Putamen (tissue), 1 donor: ENCODE measurements at regions not wholly inside any gene's neighbourhood (a gene's known extent, or its start where the extent isn't known, plus 50 kb on each side); places are given as distances from the start of the nearest gene placed in this dataset.
"Not testable (repeated sequence)": the region's sequence is repeated elsewhere in the genome, so short reads cannot be mapped to it uniquely, and the experiment has no call there.

Source experiments
- DNase-seq: peaks from one replicate; pipeline ENCODE4 v3.0.0-alpha.2; 2016; ENCODE audit warnings: low spot score

DNA sequence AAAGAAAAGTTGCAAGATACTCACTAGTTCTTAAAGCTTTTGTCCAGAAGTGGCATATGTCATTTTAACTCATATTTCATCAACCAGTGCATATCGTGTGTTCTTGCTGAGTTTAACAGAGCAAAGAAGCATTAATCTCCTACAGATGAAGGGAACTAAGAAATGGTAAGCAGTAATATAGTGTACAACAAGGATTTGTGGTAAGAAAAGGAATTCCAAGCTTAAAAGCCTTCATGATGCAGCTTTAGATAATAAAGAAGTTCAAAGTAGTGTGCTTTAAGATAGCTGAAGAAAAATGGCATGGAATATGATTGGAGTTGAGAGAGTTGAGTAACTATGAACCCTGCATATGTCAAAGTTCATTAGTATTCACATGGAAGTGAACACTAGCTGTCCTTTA lies 649.8 kb upstream of the FSHR start:
- DNase-seq, result no peak

DNA sequence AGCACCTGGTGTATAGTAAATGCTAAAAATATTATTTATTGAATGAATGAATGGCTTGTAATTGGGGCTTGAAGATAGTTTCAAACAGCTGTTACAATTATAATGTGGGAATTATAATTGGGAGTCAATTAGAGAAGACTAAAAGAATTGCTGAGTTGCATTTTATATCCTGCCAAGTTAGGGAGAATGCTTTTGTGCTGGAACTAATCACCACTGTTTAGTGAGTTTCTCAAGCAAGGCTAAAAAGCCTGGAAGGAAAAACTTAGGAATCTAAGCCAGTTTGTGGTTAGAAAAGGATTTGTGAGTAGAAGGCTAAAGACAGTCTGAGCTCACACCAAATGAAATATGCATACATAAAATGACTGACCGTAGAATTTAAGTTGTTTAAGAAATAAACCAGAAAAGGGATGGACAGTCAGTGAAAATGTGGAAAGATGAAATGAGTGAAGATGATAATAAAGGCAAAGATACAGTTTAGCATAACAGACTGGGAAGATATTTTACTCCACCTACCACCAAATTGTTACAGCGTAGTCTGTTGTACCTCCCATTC lies 647.7 kb upstream of the FSHR start:
- DNase-seq, result no peak

DNA sequence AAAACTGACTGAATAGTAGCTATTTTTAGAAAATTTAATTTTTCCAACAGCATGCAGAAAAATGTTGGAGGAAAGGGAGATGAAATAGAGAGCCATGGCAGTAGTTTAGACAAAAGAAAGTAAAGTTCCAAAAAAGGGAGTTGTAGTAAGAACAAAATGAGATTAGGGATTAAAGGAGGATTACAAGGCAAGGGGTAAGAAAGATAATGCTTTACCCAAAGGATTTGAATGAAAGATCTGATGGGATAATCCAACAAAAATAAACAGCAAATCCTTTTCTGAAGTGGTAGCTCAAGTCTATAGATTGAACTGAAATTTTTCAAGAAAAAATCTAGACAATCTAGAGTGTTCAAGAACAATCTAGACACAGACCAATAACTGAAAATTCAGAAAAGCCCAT lies 644.3 kb upstream of the FSHR start:
- no peak for DNase-seq

DNA sequence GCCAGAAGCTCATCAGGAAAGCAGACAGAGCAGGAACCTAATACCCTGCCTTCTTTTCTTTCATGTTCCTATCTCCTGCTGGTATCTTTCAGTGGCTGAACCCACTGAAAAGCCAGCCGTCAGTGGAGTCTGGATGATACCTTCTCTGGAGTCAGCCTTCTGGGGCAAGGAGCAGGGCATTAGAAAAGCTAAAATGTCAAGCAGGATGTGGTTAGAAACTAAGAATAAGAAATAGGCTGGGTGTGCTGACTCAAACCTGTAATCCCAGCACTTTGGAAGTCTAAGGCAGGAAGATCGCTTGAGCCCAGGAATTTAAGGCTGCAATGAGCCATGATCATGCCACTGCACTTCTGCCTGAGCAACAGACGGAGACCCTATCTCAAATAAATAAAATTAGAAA lies 642.0 kb upstream of the FSHR start:
- DNase-seq, result no peak

DNA sequence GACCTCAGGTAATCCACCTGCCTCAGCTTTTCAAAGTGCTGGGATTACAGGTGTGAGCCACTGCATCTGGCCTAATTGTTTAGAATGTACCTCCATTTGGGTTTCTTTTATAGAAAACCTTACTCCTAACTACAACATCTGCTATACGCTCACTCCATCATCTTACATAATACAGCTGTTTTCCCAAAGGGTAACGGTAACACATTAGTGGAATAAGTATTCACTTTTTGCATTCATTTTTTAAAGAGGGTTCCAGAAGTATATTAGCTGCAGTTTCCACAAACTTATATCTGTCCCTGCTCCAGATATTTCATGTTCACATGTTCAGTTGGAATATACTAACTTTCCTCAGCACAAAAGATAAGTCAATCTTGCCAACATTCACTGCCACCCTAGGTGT lies 640.1 kb upstream of the FSHR start:
- DNase-seq, result no peak

DNA sequence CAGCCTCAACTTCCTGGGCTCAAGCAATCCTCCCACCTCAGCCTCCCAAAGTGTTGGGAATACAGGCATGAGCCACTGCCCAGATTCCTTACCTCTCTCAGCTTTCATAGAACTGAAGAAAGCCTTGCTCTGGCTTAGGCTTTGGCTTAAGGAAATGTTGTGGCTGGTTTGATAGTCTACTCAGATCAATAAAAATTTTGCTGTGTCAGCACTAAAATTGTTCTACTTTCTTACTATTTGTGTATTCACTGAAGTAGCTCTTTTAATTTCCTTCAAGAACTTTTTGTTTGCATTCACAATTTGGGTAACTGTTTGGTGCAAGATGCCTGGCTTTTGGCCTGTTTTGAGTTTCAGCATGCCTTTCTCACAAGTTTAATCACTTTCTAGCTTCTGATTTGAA lies 634.0 kb upstream of the FSHR start:
- DNase-seq, result no peak

DNA sequence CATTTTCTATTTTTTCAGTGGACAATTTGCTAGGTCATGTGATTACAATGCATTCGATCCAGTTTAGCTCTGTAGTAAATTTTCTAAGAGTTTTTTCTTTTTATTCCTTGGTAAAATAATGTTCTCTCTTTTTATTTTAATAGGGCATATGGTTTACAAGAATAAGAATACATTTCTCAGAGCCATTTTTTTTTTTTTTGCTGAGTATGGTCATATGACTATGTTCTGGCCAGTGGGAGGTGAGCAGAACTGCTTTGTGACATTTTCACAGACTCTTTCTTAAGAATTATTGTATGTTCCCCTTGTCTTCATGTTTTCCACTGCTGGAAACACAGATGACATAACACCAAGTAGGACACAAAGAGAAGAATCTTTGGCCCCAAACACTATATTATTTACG lies 626.6 kb upstream of the FSHR start:
- no peak for DNase-seq

DNA sequence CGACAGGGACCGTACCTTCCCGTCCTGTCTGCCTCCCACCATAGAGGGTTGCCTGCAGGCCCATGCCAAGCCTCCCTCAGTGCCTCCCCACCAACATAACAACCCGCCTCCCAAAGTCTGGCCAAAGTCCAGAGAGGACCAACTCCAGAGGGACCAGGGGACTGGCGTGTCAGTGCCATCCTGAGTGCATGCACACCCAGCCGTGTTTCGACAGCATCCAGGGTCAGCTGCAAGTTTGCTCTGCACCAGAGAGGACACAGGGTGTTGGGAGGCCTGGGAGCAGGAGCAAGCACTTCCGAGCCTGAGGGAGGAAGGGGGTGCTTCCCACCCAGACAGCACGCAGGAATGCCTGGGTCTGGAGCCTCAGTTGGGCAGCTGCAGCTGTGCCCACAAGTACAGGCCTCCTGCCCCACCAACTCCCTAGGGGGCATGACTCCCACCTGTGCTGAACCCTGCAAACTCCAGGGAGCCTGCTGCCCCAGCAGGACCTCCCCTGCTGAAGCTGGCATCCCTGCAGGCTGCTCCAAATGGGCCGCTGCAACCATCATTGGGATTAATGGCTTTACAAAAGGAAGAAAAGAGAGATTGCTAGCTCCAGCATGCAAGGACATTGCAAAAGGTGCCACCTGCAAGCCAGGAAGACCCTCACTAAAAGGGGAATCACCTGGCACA lies 618.1 kb upstream of the FSHR start:
- no peak for DNase-seq

DNA sequence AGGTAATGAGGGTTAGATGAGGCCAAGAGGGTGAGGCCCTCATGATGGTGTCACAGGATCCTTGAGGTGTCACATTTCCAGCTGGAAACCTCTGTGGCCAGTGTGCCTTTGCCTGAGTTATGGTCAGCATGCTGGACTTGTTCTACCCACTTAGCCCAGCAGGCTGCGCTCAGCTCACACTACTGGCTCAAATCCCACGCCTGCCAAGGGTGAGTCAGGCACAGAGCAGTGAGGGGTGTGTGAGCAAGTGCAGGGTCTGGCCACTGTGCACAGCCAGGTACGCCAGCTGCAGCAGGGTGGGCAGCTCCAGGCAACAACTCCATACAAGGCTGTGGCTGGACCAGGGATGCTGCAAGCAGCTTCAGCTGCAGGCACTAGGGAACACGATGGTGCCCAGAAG lies 616.6 kb upstream of the FSHR start:
- DNase-seq, result peak; percentile 26

DNA sequence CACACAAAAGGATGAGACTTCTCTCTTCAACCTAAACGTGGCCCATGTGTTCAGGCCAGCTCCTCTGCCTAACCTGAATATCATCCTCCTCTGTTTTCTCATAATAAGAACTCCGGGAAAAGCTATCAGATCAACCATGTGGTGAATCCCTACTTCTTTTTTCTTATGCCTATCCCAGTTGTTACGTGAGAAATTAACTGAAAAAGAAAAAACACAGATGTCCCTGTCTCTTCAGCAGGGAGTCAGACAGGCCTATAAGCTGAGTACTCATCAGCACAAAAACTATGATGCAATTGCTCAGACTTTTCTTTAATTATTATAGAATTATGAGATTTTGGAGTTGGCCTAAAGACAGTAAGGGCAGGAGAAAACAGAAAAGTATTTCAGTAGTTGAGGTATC lies 613.0 kb upstream of the FSHR start:
- no peak for DNase-seq

DNA sequence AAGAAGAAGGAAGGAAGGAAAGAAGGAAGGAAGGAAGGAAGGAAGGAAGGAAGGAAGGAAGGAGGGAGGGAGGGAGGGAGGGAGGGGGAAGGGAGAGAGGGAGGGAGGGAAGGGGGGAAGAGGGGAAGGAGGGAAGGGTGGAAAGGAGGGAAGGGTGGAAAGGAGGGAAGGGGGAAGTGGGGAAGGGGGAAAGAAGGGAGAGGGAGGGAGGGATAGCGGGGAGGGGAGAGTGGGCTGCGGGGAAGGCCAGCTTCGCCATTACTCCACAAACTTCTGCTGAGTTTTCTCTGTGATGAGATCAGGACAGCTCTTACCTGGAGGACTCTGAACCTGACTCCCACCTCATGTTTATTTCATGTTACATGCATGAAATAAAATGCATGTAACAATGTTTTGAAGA lies 601.5 kb upstream of the FSHR start:
- no peak for DNase-seq

DNA sequence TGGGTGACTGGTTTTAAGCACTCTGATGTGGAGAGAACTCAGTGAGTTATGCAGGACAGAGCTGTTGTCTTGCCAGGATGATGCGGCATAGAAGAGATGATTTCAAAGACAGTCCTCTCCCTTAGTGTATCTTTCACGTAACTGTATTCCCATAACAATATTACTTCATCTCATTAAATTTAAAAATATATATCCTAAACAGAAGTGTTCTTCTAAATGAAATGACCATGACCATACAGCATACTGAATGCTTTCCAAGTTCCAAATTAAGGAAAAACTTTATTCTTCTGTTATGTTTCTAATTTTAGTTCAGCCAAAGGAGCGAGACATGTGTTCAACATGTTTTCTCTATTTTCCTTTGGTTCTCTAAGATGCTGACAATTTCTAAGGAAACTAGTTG lies 600.1 kb upstream of the FSHR start:
- DNase-seq, result no peak

DNA sequence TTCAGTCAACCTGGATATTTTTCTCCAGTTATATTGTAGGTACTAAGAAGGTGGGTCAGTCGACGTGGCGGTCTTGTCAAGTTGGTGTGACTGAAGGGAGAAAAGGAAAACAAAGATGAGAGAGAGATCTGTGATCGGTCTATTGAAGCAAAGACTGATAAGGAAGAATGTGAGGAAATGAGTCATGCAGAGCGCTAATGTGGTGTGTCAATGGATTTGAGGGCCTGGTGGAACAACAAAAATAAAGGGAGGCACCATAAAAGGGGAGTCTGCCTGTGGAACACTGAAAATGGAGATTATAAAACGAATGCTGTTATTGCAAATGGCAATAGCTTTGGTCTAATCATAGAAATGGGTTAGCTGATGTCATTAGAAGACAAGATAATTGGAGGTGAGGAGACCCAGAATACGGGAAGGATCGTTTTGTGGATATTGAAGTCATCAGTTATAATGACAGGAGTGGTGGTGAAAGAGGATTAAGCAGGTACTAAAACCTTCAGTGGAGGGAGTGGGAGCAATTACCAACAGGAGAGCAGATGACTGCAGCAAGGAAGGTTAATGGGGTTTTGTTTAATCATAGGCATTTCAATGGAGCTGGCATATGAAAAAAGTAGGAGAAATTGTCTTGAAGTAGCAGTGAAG lies 599.1 kb upstream of the FSHR start:
- no peak for DNase-seq

DNA sequence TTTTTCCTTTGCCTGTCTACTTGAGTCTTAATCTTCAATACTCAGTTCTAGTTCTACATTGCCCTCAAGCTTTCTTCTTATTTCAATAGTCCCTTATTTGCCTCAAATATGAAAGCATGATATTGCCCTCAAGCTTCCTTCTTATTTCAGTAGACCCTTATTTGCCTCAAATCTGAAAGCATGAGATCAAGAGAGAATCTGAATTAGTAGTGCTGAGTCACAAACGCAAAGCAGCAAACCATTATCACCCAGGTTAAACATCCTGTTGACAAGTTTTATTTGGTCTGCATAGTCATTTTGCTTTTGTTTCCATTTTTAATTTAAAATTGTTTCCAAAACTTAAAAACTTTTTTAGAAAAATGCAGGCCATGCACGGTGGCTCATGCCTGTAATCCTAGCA lies 583.3 kb upstream of the FSHR start:
- no peak for DNase-seq

DNA sequence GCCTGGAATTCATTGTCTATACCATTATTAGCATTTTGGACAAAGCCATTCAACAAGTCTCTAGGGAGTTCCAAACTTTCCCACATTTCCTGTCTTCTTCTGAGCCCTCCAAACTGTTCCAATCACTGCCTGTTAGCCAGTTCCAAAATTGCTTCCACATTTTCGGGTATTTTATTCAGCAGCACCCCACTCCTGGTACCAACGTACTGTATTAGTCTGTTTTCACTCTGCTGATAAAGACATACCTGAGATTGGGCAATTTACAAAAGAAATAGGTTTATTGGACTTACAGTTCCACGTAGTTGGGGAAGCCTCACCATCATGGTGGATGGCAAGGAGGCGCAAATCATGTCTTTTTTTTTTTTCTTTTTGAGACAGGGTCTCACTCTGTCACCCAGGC lies 578.6 kb upstream of the FSHR start:
- DNase-seq, result not testable (repeated sequence)

DNA sequence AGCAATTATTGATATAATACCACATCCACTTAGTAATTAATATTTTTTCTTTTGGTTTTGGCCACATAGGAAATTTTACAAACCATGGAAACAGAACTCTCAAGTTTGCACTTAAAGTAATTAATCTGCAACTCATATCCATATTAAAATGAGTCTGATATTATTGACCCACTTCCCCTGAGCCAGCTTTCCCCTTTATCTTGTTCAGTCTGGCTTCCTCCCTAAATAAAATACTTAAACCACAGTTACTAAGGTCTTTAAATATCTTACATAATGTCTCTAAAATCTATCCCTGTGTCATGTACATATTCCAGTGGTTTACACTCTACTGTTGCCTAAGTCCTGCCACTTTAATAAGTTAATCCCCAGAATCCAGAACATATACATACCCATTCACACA lies 564.9 kb upstream of the FSHR start:
- DNase-seq, result no peak

DNA sequence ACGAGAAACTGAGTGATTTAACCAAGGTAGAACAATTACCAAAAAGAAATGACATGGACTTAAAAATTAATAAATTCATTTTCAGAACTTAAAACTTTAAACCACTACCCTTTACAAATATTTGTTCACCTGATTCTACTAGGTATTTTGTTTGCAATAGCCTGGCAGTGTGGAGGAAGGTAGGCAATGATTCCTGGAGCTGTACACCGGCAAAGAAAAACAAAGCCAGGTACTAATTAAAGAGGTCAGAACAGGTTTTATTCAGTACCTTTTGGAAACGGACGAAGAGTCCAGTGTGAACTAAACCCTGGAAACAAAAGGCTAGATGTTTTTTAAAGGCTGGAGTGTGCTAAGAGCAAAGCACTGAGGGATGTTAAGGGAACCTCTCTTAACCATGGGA lies 561.3 kb upstream of the FSHR start:
- no peak for DNase-seq

DNA sequence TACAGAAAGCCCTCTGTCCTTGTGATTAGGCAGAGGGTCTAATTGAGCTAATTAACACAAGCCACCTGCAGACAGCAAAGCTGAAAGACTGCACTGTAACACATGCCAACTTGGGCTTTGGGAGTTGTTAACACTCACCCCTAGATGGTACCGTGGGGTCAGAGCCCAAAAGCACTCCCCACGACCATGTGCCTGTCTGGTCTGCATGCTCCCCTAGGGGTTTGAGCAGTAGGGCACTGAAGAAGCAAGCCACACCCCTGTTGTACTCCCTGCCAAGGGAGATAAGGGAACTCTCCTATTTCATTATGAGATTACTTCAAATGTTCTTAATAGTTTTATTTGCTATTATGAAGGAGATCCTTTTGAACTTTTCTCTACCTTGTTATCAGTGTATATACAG lies 560.1 kb upstream of the FSHR start:
- DNase-seq, result no peak

DNA sequence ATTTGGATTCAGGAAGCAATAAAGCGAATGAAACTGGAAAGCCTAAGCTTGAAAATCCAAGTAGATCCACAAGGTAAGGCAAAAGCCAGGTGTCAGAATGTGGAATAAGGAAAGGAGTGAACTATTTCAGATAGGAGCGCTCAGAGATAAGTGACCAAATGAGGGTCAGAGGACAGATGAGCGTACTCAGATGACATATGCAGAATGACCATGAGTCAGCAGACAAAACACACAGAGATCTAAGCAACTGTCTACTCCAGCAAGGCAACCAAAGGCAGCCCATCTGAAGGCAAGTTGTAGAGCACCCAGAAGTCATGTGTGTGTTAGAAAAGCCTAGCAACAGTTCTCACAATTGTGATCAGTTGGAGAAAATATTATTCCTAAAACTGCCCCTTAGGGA lies 548.4 kb upstream of the FSHR start:
- no peak for DNase-seq

DNA sequence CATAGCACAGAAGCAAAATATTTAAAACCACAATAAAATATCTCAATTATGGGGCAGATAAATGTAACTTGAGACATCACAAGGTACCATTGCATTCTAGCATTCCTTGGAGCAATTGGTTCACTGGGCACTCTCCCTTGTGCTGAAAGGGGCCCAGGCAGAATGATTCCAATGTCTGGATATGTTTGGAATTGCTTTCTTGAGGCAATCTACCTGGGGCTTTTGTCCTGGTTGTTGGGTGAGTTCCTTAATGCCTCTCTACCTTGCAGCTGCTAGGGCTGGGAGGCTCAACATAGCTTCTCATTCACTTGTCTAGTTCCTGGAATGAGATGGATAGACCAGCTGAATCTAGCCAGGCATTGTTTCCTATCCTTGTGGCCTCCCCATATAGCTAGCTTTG lies 539.6 kb upstream of the FSHR start:
- DNase-seq, result no peak

DNA sequence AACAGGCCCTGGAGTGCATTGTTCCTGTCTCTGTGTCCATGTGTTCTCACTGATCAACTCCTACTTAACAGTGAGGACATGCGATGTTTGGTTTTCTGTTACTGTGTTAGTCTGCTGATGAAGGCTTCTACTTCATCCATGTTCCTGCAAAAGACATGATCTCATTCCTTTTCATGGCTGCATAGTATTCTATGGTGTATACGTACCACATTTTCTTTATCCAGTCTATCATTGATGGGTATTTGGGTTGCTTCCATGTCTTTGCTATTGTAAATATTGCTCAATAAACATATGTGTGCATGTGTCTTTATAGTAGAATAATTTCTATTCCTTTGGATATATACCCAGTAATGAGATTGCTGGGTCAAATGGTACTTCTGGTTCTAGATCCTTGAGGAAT lies 537.7 kb upstream of the FSHR start:
- DNase-seq, result not testable (repeated sequence)

DNA sequence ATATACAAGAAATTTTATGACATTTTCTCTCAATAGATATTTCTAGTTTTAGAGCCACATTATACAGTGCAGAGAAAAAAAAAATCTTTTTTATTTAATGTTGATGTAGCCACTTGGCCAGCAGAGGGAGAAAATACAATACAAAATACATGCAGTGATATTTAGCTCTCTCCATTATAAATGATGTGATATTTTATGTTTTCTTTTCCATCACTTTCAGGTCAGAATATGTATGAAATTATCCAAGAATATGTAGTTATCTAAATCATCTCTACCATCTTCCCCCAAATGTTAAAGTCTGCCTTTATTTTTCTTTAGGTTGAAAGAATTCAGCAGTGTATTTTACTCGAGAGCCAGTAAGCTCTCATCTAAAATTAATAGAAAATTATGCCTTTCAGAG lies 533.6 kb upstream of the FSHR start:
- peak; percentile 1 for DNase-seq

DNA sequence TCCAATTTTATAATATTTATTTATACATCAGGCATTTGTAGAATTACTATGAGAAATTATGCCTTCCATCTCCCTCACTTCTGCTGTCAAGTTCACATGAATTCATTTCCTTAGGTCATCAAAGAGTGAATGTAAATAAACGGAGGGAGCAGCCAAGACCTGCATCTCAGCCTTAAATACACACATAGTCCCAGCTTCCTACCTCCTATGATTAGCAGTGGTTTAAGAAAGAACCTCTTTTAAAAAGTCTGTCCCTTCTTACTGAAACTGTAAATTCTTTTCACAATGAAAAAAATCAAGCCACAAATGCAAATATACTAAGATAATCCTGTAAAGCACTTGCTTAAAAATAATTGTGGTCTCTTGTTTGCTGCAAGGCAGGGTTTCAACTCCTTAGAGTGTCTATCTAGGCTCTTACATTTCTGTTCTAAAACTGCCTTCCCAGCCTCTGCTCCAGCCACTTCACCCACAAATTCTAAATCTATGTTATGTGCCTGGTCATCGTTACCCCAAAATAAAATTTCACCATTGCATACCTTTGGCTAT lies 532.7 kb upstream of the FSHR start:
- DNase-seq, result no peak

DNA sequence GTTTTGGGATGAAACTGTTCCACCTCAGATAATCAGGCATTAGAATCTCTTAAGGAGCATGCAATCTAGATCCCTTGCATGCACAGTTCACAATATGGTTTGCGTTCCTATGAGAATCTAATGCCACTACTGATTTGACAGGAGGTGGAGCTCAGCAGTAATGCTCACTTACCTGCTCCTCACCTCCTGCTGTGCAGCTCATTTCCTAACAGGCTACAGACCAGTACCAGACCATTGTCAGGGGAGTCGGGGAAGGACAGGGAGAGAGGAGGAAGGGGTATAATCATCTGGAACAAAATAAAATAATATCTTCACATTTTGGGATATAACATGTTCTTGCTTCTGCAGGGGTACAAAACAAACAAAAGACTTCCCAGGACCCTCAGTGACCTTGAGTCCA lies 532.0 kb upstream of the FSHR start:
- DNase-seq, result no peak
